ENCODE measurements at regions not wholly inside any gene's neighbourhood (a gene's known extent, or its start where the extent isn't known, plus 50 kb on each side); places are given as distances from the start of the nearest gene placed in this dataset.

GRCh38 chr16:5333991-5334390 lies 236.4 kb upstream of the EEF2KMT start:
- no peaks in the 10 kb centered on the region for H3K4me1 ChIP-seq (ENCODE audit: control insufficient read depth in 2 of 2, insufficient read depth in 2 of 2, low read length in 2 of 2)
- no peaks in the 10 kb centered on the region for H3K36me3 ChIP-seq (ENCODE audit: control insufficient read depth in 2 of 2, insufficient read depth in 2 of 2, low read length in 2 of 2)
- H3K4me3 ChIP-seq (ENCODE audit: low read length in 2 of 2), result no peak overlapping the region
- no peak overlapping the region for H3K27ac ChIP-seq (ENCODE audit: low read depth in 2 of 2, low read length in 2 of 2)
- no peak overlapping the region for H3K9ac ChIP-seq (ENCODE audit: low read depth in 1 of 2, low read length in 2 of 2)
- H3K27me3 ChIP-seq (ENCODE audit: control insufficient read depth in 2 of 2, insufficient read depth in 2 of 2, low read length in 2 of 2), result no peaks in the 10 kb centered on the region
- H3K9me3 ChIP-seq (ENCODE audit: control insufficient read depth in 2 of 2, low read length in 2 of 2), result no peaks in the 10 kb centered on the region

GRCh38 chr16:5333126-5333525 lies 235.5 kb upstream of the EEF2KMT start:
- Histone ChIP-seq H3K27ac (ENCODE audit: low read depth in 2 of 2, low read length in 2 of 2) (no peak overlapping the region), H3K36me3 (ENCODE audit: control insufficient read depth in 2 of 2, insufficient read depth in 2 of 2, low read length in 2 of 2) (no peaks in the 10 kb centered on the region), H3K4me3 (ENCODE audit: low read length in 2 of 2) (no peak overlapping the region), H3K27me3 (ENCODE audit: control insufficient read depth in 2 of 2, insufficient read depth in 2 of 2, low read length in 2 of 2) (no peaks in the 10 kb centered on the region), H3K9ac (ENCODE audit: low read depth in 1 of 2, low read length in 2 of 2) (no peak overlapping the region), H3K4me1 (ENCODE audit: control insufficient read depth in 2 of 2, insufficient read depth in 2 of 2, low read length in 2 of 2) (no peaks in the 10 kb centered on the region), H3K9me3 (ENCODE audit: control insufficient read depth in 2 of 2, low read length in 2 of 2) (no peaks in the 10 kb centered on the region)

- no peaks in the 10 kb centered on the region for H3K36me3 ChIP-seq (ENCODE audit: control insufficient read depth in 2 of 2, insufficient read depth in 2 of 2, low read length in 2 of 2)
Observed at GRCh38 chr16:5330058-5330457, 232.5 kb upstream of the EEF2KMT start.

GRCh38 chr16:5328546-5328945 lies 231.0 kb upstream of the EEF2KMT start:
- no peaks in the 10 kb centered on the region for H3K27me3 ChIP-seq (ENCODE audit: control insufficient read depth in 2 of 2, insufficient read depth in 2 of 2, low read length in 2 of 2)
- no peak overlapping the region for H3K4me3 ChIP-seq (ENCODE audit: low read length in 2 of 2)
- no peaks in the 10 kb centered on the region for H3K36me3 ChIP-seq (ENCODE audit: control insufficient read depth in 2 of 2, insufficient read depth in 2 of 2, low read length in 2 of 2)
- H3K9ac ChIP-seq (ENCODE audit: low read depth in 1 of 2, low read length in 2 of 2), result no peak overlapping the region
- no peaks in the 10 kb centered on the region for H3K4me1 ChIP-seq (ENCODE audit: control insufficient read depth in 2 of 2, insufficient read depth in 2 of 2, low read length in 2 of 2)
- no peak overlapping the region for H3K27ac ChIP-seq (ENCODE audit: low read depth in 2 of 2, low read length in 2 of 2)
- no peaks in the 10 kb centered on the region for H3K9me3 ChIP-seq (ENCODE audit: control insufficient read depth in 2 of 2, low read length in 2 of 2)

More at GRCh38 chr16:5330058-5330457, 232.5 kb upstream of the EEF2KMT start:
- Histone ChIP-seq H3K27me3 (ENCODE audit: control insufficient read depth in 2 of 2, insufficient read depth in 2 of 2, low read length in 2 of 2) (no peaks in the 10 kb centered on the region), H3K4me3 (ENCODE audit: low read length in 2 of 2) (no peak overlapping the region), H3K4me1 (ENCODE audit: control insufficient read depth in 2 of 2, insufficient read depth in 2 of 2, low read length in 2 of 2) (no peaks in the 10 kb centered on the region), H3K9ac (ENCODE audit: low read depth in 1 of 2, low read length in 2 of 2) (no peak overlapping the region), H3K9me3 (ENCODE audit: control insufficient read depth in 2 of 2, low read length in 2 of 2) (no peaks in the 10 kb centered on the region), H3K27ac (ENCODE audit: low read depth in 2 of 2, low read length in 2 of 2) (no peak overlapping the region)

- H3K27ac ChIP-seq (ENCODE audit: low read depth in 2 of 2, low read length in 2 of 2), result no peak overlapping the region
- no peaks in the 10 kb centered on the region for H3K4me1 ChIP-seq (ENCODE audit: control insufficient read depth in 2 of 2, insufficient read depth in 2 of 2, low read length in 2 of 2)
- H3K9ac ChIP-seq (ENCODE audit: low read depth in 1 of 2, low read length in 2 of 2), result no peak overlapping the region
- no peaks in the 10 kb centered on the region for H3K9me3 ChIP-seq (ENCODE audit: control insufficient read depth in 2 of 2, low read length in 2 of 2)
- H3K36me3 ChIP-seq (ENCODE audit: control insufficient read depth in 2 of 2, insufficient read depth in 2 of 2, low read length in 2 of 2), result no peaks in the 10 kb centered on the region
- H3K27me3 ChIP-seq (ENCODE audit: control insufficient read depth in 2 of 2, insufficient read depth in 2 of 2, low read length in 2 of 2), result no peaks in the 10 kb centered on the region
- no peak overlapping the region for H3K4me3 ChIP-seq (ENCODE audit: low read length in 2 of 2)
Observed at GRCh38 chr16:5326395-5326794, 228.8 kb upstream of the EEF2KMT start.

GRCh38 chr16:5325932-5326331 lies 228.3 kb upstream of the EEF2KMT start:
- Histone ChIP-seq H3K9ac (ENCODE audit: low read depth in 1 of 2, low read length in 2 of 2) (no peak overlapping the region), H3K4me3 (ENCODE audit: low read length in 2 of 2) (no peak overlapping the region), H3K27me3 (ENCODE audit: control insufficient read depth in 2 of 2, insufficient read depth in 2 of 2, low read length in 2 of 2) (no peaks in the 10 kb centered on the region), H3K36me3 (ENCODE audit: control insufficient read depth in 2 of 2, insufficient read depth in 2 of 2, low read length in 2 of 2) (no peaks in the 10 kb centered on the region), H3K4me1 (ENCODE audit: control insufficient read depth in 2 of 2, insufficient read depth in 2 of 2, low read length in 2 of 2) (no peaks in the 10 kb centered on the region), H3K9me3 (ENCODE audit: control insufficient read depth in 2 of 2, low read length in 2 of 2) (no peaks in the 10 kb centered on the region), H3K27ac (ENCODE audit: low read depth in 2 of 2, low read length in 2 of 2) (no peak overlapping the region)

GRCh38 chr16:5323284-5324141 lies 225.9 kb upstream of the EEF2KMT start:
- Histone ChIP-seq H3K4me1 (ENCODE audit: control insufficient read depth in 2 of 2, insufficient read depth in 2 of 2, low read length in 2 of 2) (no peaks in the 10 kb centered on the region), H3K9me3 (ENCODE audit: control insufficient read depth in 2 of 2, low read length in 2 of 2) (no peaks in the 10 kb centered on the region), H3K36me3 (ENCODE audit: control insufficient read depth in 2 of 2, insufficient read depth in 2 of 2, low read length in 2 of 2) (no peaks in the 10 kb centered on the region), H3K9ac (ENCODE audit: low read depth in 1 of 2, low read length in 2 of 2) (no peak overlapping the region), H3K4me3 (ENCODE audit: low read length in 2 of 2) (no peak overlapping the region), H3K27me3 (ENCODE audit: control insufficient read depth in 2 of 2, insufficient read depth in 2 of 2, low read length in 2 of 2) (no peaks in the 10 kb centered on the region), H3K27ac (ENCODE audit: low read depth in 2 of 2, low read length in 2 of 2) (no peak overlapping the region)

GRCh38 chr16:5321930-5322329 lies 224.3 kb upstream of the EEF2KMT start:
- Histone ChIP-seq H3K27ac (ENCODE audit: low read depth in 2 of 2, low read length in 2 of 2) (no peak overlapping the region), H3K4me3 (ENCODE audit: low read length in 2 of 2) (no peak overlapping the region), H3K9me3 (ENCODE audit: control insufficient read depth in 2 of 2, low read length in 2 of 2) (no peaks in the 10 kb centered on the region), H3K4me1 (ENCODE audit: control insufficient read depth in 2 of 2, insufficient read depth in 2 of 2, low read length in 2 of 2) (no peaks in the 10 kb centered on the region), H3K36me3 (ENCODE audit: control insufficient read depth in 2 of 2, insufficient read depth in 2 of 2, low read length in 2 of 2) (no peaks in the 10 kb centered on the region), H3K27me3 (ENCODE audit: control insufficient read depth in 2 of 2, insufficient read depth in 2 of 2, low read length in 2 of 2) (no peaks in the 10 kb centered on the region), H3K9ac (ENCODE audit: low read depth in 1 of 2, low read length in 2 of 2) (no peak overlapping the region)

- Histone ChIP-seq H3K4me3 (ENCODE audit: low read length in 2 of 2) (no peak overlapping the region), H3K27me3 (ENCODE audit: control insufficient read depth in 2 of 2, insufficient read depth in 2 of 2, low read length in 2 of 2) (no peaks in the 10 kb centered on the region), H3K9ac (ENCODE audit: low read depth in 1 of 2, low read length in 2 of 2) (no peak overlapping the region), H3K27ac (ENCODE audit: low read depth in 2 of 2, low read length in 2 of 2) (no peak overlapping the region), H3K36me3 (ENCODE audit: control insufficient read depth in 2 of 2, insufficient read depth in 2 of 2, low read length in 2 of 2) (no peaks in the 10 kb centered on the region), H3K4me1 (ENCODE audit: control insufficient read depth in 2 of 2, insufficient read depth in 2 of 2, low read length in 2 of 2) (no peaks in the 10 kb centered on the region), H3K9me3 (ENCODE audit: control insufficient read depth in 2 of 2, low read length in 2 of 2) (no peaks in the 10 kb centered on the region)
Observed at GRCh38 chr16:5319799-5320198, 222.2 kb upstream of the EEF2KMT start.

GRCh38 chr16:5315914-5316313 lies 218.3 kb upstream of the EEF2KMT start:
- no peak overlapping the region for H3K27ac ChIP-seq (ENCODE audit: low read depth in 2 of 2, low read length in 2 of 2)
- no peak overlapping the region for H3K4me3 ChIP-seq (ENCODE audit: low read length in 2 of 2)
- no peak overlapping the region for H3K9ac ChIP-seq (ENCODE audit: low read depth in 1 of 2, low read length in 2 of 2)
- H3K9me3 ChIP-seq (ENCODE audit: control insufficient read depth in 2 of 2, low read length in 2 of 2), result no peaks in the 10 kb centered on the region
- no peaks in the 10 kb centered on the region for H3K36me3 ChIP-seq (ENCODE audit: control insufficient read depth in 2 of 2, insufficient read depth in 2 of 2, low read length in 2 of 2)
- no peaks in the 10 kb centered on the region for H3K27me3 ChIP-seq (ENCODE audit: control insufficient read depth in 2 of 2, insufficient read depth in 2 of 2, low read length in 2 of 2)
- H3K4me1 ChIP-seq (ENCODE audit: control insufficient read depth in 2 of 2, insufficient read depth in 2 of 2, low read length in 2 of 2), result no peaks in the 10 kb centered on the region
